HG03159 (cell line): ENCODE measurements at regions not wholly inside any gene's neighbourhood (a gene's known extent, or its start where the extent isn't known, plus 50 kb on each side); places are given as distances from the start of the nearest gene placed in this dataset.

Experiments
- ATAC-seq: cut with Tn5 transposase; IDR thresholded peaks from one replicate; pipeline ENCODE4 v1.9.1; 2021; ENCODE audit warnings: mild to moderate bottlenecking, moderate library complexity; ENCODE audit not compliant: unreplicated experiment

DNA sequence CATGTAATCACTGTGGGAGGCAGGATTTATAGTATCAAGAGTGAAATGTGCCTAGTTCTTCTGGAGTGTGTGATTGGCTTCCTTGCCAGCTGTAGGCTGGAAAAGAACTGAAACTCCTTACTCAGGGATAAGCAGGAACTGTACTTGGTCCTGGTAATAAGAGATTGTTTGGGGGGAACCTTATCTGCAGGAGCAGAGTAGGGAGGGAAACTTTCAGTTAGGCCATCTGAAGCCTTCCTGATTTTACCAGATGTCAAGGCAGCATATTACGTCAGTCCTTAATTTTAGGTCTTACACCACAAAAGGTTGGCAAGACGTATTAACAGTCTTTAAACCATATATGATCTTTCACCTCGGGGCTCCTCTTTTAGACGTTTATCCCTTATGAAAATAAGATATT lies 231.5 kb upstream of the FMR1 start:
- ATAC-seq = no peak

DNA sequence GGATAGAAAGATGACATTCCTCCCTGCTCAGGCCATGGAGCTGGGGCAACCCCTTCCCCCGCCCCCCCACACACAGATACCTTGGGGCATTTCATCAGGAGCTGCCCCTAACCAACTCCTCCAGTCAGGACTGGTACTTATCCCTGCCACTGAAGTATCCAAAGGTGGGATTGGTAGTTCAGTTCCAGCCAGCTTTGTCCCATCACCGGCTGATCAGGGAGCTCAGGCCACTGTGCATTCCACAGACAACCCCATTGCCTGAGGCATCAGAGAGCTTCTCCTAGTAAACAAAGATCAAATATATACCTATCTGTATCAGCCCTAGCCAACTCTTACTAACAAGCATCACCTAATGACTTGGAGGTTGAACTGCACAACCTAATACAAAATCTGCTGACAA lies 218.2 kb upstream of the FMR1 start:
- ATAC-seq = no peak

DNA sequence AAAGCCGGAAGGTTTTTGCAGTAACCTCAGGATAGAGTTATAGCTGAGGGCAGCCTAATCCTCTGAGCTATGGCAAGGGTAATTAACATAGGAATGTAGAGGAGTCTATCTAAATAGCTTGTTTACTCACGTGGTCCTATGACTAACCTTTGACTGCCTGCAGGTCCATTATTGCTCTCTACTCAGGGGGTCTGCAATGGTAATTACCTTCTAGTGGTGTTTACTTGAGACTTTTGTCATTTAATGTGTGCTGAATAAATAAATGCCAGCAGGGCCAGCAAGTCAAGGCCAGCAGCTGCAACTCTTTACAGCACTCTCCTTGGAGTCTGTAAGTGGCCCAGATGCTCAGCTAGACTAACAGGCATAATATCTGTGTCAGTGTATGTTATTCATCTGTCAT lies 212.7 kb upstream of the FMR1 start:
- no peak for ATAC-seq

DNA sequence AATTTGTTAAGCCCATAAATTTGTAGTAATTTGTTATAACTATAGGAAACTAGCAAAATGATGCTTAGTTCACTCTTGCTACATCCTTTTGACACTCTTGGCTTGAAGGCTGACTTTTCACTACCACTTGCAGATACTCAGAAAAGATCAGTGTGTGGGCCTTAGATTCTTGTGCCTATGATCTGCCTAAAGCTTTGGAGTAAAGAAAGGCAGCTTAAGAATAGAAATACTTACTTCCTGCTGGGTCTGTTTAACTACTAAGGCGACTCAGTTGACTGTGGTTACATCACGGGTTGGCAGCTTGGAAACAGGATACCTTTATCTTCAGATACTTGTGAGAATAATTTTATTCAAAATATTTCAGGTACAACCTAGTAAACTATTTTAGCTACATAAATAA lies 201.4 kb upstream of the FMR1 start:
- ATAC-seq = no peak

DNA sequence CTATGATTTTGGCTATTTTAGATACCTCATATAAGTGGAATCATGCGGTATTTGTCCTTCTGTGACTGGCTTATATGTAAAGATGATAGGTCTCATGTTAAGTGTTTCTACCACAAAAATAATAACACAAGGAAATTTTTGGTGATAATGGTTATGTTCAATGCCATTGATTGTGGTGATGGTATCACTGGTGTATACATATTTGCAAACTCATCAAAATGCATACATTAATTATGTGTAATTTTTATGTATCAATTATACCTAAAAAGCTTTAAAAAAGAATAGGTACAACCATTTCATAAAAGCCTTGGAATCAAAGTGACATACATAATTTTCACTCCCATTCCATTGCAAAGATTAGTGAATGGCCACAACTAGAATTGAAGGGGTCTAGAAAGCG lies 178.3 kb upstream of the FMR1 start:
- ATAC-seq = no peak

DNA sequence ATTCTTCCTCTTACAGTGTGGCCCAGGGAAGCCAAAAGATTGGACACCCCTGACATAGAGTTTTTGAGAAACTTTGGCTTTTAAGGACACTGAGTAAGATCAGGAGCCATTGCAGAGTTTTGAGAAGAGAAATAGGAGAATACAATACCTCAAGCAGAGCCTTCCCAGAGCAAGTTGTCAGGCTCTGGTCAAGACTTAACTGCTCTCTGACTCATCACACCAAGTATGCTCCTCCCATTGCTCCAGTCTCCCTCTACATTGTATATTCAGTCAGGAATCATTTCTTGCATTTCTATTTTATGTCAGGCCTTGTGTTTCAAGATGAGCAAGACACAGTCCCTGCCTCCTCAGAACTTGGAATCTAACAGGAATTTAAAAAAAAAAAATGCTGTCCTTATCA lies 176.4 kb upstream of the FMR1 start:
- no peak for ATAC-seq

DNA sequence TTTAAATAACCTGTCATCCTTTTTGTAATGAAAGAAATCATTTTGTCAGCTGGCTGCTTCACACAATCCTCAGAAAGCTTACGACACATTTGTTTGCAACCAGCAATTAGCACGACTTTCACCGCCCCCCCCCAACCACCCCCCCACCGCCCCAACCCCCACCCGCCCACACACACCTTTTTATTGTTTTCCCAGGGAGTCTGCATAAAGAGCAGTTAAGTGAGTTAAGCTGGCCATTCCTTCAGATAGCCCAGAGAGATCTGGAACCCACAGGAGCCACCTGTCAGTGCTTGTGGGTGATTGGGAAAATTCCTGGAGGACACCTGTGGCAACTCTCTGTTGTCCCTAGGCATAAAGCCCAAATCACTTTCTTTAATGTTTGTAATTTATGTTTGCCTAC lies 175.7 kb upstream of the FMR1 start:
- no peak for ATAC-seq

DNA sequence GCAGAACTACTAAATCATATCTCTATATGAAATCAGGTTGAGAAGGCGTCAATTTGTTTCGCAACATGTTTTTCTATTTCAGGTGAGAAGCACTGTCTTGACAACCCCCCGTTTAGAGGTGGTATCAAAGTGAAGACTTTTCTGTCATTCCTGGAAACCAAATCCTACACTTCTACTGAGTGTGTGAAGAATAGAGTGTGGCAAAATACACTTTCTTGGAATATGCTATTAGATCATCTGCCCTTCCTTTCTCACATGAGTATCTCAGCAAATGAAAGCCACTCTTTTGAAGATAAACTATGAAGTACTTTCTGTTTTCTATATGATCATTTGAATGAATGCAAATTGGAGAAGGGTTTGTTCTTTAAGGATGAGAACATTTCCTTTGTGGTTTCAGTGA lies 174.0 kb upstream of the FMR1 start:
- no peak for ATAC-seq

DNA sequence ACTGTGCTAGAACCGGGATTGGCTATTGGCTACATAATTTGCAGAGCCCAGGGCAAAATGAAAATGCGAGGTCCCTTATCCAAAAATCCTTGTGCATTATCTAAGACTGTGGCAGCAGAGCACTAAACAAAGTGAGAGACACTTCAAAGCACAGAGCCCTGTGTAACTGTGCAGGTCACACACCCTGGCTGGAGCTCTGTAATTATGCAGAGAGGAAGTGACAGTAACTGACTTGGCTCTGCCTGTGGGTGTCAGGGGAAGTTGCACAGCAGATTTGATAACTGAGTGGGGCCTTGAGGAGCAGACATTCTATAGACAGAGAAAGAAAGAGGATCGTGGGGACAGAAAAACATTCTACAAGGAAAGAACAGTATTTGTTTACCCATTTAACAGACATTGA lies 173.5 kb upstream of the FMR1 start:
- ATAC-seq = no peak

DNA sequence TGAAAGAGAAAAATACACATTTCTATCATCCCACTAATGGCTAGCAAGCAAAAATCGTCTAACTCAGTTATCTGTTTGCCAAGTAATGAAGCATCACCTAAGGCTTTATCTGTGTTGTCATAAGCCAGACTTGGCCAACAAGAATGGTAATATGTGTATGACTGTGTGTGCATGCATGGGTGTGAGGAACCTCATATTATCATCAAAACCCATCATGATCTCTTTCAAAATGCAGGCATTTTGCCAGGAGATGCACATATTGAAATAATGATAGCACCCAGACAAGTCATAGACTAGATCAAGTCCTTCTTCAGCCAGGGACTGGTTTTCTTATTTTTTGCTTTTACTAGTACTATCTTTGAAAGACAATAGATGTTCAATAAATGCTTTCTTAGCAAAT lies 172.5 kb upstream of the FMR1 start:
- ATAC-seq = no peak

DNA sequence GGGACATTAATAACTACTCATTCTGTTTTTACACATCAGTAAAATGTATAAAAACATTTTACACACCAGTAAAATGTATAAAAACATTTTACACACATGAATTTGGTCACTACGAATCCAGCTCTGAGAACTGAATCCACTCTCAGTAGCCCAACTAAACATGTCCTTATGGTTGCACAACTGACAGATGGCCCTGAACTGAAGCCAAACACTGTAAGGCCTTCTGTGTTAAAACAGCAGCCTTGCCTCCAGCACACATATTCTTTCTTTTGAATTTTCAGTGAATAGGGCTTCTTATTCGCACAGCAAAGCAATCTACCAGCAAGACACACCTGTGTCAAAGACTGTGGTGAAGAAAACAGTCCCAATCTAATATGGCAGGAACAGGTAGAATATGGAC lies 169.9 kb upstream of the FMR1 start:
- ATAC-seq = no peak

DNA sequence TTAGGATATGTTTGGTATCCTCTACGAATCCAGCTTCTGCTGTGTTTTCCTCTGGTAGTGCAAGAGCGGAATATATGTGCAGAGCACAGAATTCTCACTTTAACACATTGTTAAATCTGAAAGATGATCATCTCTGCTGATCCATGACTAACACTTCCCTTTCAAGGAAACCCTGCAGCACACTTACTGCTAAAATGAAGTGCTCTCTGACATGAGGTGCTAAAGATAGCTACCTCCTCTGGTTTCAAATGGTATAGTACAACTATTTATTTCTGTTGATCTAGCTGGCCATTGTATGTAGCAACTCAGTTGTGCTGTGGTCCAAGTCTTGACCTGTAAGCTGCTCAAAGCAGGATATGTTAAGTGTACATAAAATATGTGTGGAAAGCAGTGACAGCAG lies 162.4 kb upstream of the FMR1 start:
- no peak for ATAC-seq

DNA sequence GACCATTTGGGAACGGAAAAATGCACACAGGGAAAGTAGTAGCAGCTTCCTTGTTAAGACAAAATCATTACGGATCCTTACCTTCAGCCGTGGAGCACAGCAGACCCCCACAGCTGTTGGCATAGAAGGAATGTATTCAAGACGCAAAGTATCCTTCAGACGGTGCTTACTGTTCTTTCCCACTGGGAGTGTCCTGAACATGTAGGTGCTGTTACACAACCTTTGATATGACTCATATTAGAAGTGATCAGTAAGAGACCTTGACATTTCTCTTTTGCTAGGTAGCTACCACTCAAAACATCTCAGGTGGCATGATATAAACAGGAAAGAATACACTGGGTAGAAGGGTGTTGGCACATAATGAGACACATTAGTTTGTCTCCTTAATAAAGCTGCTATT lies 154.0 kb upstream of the FMR1 start:
- no peak for ATAC-seq

DNA sequence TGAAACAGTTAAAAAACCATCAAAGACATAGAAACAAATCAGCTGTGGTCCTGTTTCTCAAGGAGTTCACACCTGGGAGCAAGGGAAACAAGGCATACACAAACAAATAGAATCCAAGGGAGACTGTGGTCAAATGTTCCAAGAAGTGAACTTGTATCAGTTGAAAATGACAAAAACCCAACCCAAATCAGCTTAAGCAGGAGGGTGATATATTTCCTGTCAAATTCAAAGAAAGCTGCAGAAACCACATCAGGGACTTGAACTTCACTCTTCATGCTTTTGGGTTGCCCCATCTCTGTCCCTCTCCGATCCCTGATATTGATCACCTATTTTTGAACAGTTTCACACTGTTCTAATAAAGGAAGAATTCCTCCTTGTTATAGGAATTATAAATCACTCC lies 148.6 kb upstream of the FMR1 start:
- ATAC-seq = no peak

DNA sequence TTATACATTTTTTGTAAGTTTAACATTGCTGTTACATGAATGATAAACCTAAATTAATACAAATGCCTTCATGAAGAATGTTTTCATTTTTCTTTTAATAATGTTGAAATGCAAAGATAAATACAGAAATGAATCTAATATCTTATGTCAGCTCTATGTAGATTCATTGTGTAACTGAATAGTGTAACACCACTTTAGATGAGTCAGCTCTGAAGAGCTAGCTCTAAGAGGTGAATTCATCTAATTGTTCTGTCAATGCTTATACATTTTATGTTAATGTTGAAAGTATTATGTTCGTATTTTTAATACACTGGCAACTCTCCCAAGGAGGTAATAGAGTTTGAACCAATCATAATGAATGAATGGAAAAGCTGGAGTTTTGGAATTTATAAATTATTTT lies 146.9 kb upstream of the FMR1 start:
- ATAC-seq = no peak

DNA sequence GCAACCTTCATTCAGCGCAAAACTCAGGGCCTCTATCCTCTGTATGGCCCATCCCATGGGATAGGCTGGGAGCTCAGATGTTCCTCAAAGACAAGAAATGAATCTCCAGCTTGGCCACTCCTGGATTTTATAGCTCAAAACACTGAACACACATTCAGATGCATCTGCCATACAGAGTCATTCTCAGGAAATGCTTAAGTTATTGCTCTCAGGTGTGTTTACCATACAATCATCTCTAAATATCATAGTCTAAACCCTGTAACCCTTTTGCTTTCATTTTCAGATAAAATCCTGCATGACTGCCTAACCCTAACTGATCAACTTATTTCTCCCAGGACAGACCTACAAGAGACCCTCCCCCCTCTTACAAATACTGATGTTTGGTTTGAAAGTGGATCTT lies 140.9 kb upstream of the FMR1 start:
- no peak for ATAC-seq

DNA sequence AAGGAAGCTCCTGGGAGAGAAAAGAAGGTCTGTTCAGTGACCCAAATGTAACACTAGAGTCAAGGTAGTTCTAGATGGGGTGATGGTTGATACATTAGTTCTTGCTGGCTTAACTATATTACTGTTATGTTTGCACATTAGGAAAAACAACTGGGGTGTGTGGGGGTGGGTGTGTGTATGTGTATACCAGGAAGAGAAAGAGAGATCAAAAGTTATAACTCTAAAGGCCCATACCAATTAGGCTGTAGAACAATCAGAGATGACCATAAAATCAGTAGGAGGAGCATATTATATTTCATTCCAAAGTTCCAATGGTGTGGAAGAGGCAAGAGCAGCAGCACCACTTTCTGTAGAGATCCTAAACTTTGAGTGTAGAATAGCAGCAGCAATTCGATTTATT lies 134.7 kb upstream of the FMR1 start:
- no peak for ATAC-seq

DNA sequence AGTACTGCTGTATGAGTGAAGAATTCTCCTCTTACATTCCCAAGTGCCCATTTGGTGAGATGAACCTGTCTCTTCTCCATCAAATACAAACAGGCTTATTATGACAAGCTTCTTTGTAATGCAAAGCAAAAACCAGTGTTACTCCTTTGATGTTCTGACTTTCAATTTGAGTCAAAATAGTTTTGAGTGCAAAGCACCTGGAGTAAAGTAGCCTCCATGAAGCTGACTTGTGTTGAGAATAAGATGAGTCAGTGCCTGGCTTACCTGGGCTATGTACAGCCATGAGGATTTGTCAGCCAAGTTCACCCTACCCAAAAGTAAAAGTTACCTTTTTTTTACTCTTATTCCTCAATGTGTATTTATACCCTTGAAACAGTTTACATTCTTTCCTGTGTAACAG lies 132.5 kb upstream of the FMR1 start:
- ATAC-seq = no peak

DNA sequence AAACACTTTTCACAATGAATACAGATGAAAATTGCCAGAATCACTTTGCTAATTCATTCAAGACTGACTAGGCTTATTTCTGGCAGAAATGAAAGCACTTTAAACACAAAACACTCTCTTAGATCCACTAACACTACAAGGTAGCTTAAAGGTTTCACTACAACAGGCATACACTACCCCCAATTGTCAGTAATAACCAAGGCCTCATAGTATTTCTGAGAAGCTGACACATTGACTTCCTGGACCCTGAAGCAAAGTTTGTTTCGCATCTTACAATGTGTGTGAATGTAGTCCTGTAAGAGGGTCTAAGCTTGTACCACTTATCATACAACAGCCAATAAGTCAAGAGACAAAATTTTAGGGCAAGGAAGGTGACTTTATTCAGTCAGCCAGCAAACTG lies 129.9 kb upstream of the FMR1 start:
- ATAC-seq = no peak

DNA sequence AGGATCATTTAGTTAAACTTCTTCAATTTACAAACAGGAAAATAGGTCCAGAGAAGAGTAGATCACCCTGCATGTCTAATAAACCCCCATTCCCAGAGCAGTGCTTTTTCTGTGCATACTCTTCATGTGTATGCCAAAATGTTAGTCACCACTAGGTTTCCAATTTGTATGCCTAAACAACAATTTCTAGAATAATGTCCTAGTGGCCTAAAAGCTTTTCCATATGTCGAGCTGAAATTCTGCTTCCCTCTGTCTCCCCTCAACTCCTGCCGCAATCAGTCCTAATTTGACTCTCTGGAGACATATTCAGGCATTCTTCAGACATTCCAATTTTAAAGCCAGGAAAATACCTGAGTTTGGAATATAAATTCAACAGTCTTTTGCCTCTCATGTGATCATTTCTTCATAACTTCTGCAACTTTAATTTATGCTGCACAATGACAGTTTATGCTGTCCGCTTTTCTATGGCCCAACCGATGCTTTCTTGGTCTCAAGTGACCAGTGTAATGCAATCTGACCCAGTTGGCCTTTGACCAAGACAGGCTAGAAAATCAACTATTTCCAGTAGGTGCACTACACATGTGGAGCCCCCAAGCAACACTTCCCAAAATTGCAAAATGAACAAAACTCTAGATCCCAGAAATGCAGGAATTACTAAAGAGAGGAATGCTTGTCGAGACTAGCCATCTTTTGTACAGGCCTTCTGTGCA lies 122.9 kb upstream of the FMR1 start:
- ATAC-seq = no peak

DNA sequence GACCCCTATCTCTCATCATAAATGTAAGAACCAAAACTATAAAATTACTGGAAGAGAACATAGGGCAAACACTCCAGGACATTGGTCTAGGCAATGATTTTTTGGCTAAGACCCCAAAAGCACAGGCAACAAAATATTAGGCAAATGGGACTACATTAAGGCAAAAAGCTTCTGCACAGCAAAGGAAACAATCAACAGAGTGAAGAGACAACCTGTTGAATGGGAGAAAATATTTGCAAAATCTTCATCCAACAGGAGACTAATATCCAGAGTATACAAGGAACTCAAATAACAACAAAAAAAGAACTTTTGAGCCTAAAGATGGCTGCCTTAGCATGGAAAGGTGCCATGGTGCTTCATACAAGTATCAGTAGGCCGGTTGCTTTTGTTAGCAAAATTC lies 111.1 kb upstream of the FMR1 start:
- no peak for ATAC-seq

DNA sequence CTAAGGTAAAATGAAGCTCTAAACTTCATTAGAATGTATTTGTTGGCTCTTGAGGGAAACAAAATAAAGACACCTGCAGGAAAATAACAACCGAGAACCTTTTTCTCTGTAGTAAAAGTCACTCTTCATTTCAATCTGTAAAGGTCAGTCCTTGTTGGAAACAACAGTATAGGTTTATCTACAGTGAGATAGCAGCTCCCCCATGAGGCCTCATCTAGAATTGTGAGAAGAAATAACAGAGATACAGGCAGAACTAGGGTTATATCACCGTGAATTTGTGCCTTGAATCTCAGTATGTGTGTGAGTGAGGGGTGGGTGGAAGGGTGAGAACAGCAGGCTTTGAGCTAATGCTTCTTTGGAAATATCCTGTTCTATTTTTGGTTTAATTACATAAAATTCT lies 107.8 kb upstream of the FMR1 start:
- peak; percentile 81 for ATAC-seq

DNA sequence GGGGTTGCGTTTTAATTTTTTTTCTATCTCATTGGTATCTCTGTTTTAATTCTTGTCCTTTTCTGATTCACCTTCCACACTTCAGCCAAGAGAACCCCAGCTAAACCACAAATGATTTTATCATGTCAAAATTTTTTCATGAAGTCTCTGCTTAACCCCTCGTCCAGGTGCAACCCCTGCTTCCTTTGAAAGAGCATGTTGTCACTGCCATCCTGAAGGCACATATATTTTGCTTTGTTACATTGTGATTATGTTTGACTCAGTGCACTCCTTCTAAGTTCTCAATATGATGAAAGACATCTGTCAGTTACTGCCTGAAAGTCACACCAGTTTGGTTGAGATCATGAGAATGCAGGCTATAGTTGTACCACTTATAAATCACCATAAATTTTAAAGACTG lies 99.9 kb upstream of the FMR1 start:
- ATAC-seq = no peak

DNA sequence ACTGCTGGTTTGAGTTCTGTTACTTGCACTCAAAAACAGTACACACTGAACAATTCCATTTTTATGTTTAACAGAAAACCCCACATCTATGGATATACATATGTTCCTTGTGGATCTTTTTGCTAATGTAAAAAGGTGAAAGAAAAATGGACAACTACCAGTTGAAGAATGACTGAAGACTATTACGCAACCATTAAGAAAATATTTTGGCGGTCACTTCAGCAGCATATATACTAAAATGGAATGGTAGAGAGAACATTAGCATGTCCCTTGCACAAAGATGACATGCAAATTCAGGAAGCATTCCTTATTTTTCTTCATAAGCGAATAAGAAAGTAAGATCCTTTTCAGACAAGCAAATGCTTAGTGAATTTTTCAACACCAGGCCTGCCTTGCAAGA lies 84.6 kb upstream of the FMR1 start:
- ATAC-seq = no peak
